ENCODE measurements at regions not wholly inside any gene's neighbourhood (a gene's known extent, or its start where the extent isn't known, plus 50 kb on each side); places are given as distances from the start of the nearest gene placed in this dataset.

- DNase-seq (ENCODE audit: low read depth in 1 of 2, low spot score in 1 of 2) = no peak
- no peak overlapping the region for H3K4me3 ChIP-seq
- no peak for TF ChIP-seq POLR2AphosphoS2 (conservative IDR thresholded peaks at IDR 0.05; ENCODE audit: low read length)
- TF ChIP-seq, protein P1, sequence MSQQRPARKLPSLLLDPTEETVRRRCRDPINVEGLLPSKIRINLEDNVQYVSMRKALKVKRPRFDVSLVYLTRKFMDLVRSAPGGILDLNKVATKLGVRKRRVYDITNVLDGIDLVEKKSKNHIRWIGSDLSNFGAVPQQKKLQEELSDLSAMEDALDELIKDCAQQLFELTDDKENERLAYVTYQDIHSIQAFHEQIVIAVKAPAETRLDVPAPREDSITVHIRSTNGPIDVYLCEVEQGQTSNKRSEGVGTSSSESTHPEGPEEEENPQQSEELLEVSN (IDR thresholded peaks at IDR 0.05; ENCODE audit: borderline replicate concordance, low read depth) = no peak
- TF ChIP-seq ESRRA (IDR thresholded peaks at IDR 0.05; ENCODE audit: borderline replicate concordance, low read length) = no peak
- no peak for TF ChIP-seq HOXA7 (CRISPR knock-in tag; IDR thresholded peaks at IDR 0.05)
- no peak for TF ChIP-seq RNF2 (IDR thresholded peaks at IDR 0.05; ENCODE audit: borderline replicate concordance, low read depth)
- no peak for TF ChIP-seq JUNB (IDR thresholded peaks at IDR 0.05)
- TF ChIP-seq, protein P2, sequence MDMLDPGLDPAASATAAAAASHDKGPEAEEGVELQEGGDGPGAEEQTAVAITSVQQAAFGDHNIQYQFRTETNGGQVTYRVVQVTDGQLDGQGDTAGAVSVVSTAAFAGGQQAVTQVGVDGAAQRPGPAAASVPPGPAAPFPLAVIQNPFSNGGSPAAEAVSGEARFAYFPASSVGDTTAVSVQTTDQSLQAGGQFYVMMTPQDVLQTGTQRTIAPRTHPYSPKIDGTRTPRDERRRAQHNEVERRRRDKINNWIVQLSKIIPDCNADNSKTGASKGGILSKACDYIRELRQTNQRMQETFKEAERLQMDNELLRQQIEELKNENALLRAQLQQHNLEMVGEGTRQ (IDR thresholded peaks at IDR 0.05) = no peak
- TF ChIP-seq RARB (CRISPR knock-in tag; IDR thresholded peaks at IDR 0.05) = no peak
- no peak for TF ChIP-seq CHD2 (IDR thresholded peaks at IDR 0.05; ENCODE audit: low read length, partially characterized antibody)
- TF ChIP-seq FOXS1 (CRISPR knock-in tag; IDR thresholded peaks at IDR 0.05) = no peak
- no peak for TF ChIP-seq RCOR1 (IDR thresholded peaks at IDR 0.05; ENCODE audit: low read depth, low read length)
- no peak for TF ChIP-seq MAZ (IDR thresholded peaks at IDR 0.05; ENCODE audit: borderline replicate concordance, low read depth, low read length)
- no peak for TF ChIP-seq FOSL2 (IDR thresholded peaks at IDR 0.05)
- TF ChIP-seq FOSL2 (CRISPR knock-in tag; IDR thresholded peaks at IDR 0.05) = no peak
- no peak for TF ChIP-seq PHF8 (IDR thresholded peaks at IDR 0.05; ENCODE audit: borderline replicate concordance, low read depth)
- TF ChIP-seq MAFK (IDR thresholded peaks at IDR 0.05; ENCODE audit: partially characterized antibody) = no peak
- TF ChIP-seq ATOH8 (CRISPR knock-in tag; IDR thresholded peaks at IDR 0.05; ENCODE audit: low read depth) = no peak
- TF ChIP-seq MYC (IDR thresholded peaks at IDR 0.05; ENCODE audit: borderline replicate concordance, low read length) = no peak
- no peak for TF ChIP-seq FOSB (CRISPR knock-in tag; IDR thresholded peaks at IDR 0.05)
- TF ChIP-seq SREBF2 (IDR thresholded peaks at IDR 0.05) = no peak
- CTCF ChIA-PET = no interaction called here
- H3K9me3 ChIP-seq = no peaks in the 10 kb centered on the region
- POLR2A ChIA-PET = no interaction called here
- 38% methylated on average over 2 of the region's 2 CpGs for WGBS (ENCODE audit: missing lambda C conversion rate)
- no peak for ATAC-seq
- no peak overlapping the region for H3K4me2 ChIP-seq
- no peak for FAIRE-seq
- no peaks in the 10 kb centered on the region for H3K4me1 ChIP-seq
- no peak overlapping the region for H3K27ac ChIP-seq
Observed at GRCh38 chr11:26093206-26093605, 238.7 kb upstream of the ANO3 start.

GRCh38 chr11:26095340-26095739 is 236.6 kb upstream of the ANO3 start:
- no peak for ATAC-seq
- CTCF ChIA-PET = no interaction called here
- Histone ChIP-seq H3K4me2 (no peak overlapping the region), H3K27ac (no peak overlapping the region), H3K9me3 (no peaks in the 10 kb centered on the region), H3K4me3 (no peak overlapping the region), H3K4me1 (no peaks in the 10 kb centered on the region)
- whole genome bisulfite sequencing (ENCODE audit: missing lambda C conversion rate) = 18% methylated on average over 5 of the region's 5 CpGs
- DNase-seq (ENCODE audit: low read depth in 1 of 2, low spot score in 1 of 2) = peak in 1 of 2 experiments; percentile 16
- POLR2A ChIA-PET = no interaction called here
- FAIRE-seq = no peak
- no peak for TF ChIP-seq NR3C1 (IDR thresholded peaks at IDR 0.05)
- TF ChIP-seq HOXA7 (CRISPR knock-in tag; IDR thresholded peaks at IDR 0.05) = no peak
- no peak for TF ChIP-seq RNF2 (IDR thresholded peaks at IDR 0.05; ENCODE audit: borderline replicate concordance, low read depth)
- TF ChIP-seq GATA3 (IDR thresholded peaks at IDR 0.05; ENCODE audit: borderline replicate concordance) = no peak
- TF ChIP-seq, protein P3, sequence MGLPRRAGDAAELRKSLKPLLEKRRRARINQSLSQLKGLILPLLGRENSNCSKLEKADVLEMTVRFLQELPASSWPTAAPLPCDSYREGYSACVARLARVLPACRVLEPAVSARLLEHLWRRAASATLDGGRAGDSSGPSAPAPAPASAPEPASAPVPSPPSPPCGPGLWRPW (IDR thresholded peaks at IDR 0.05) = no peak
- TF ChIP-seq JUN (IDR thresholded peaks at IDR 0.05) = no peak
- no peak for TF ChIP-seq KDM5A (IDR thresholded peaks at IDR 0.05)
- no peak for TF ChIP-seq FOSB (CRISPR knock-in tag; IDR thresholded peaks at IDR 0.05)
- TF ChIP-seq ZSCAN20 (CRISPR knock-in tag; IDR thresholded peaks at IDR 0.05) = no peak
- no peak for TF ChIP-seq POLR2AphosphoS2 (conservative IDR thresholded peaks at IDR 0.05; ENCODE audit: low read length)
- TF ChIP-seq CTCF (IDR thresholded peaks at IDR 0.05) = no peak

Measured in A549 (cell line).